NCI-H2227 (cell line): ENCODE measurements at regions not wholly inside any gene's neighbourhood (a gene's known extent, or its start where the extent isn't known, plus 50 kb on each side); places are given as distances from the start of the nearest gene placed in this dataset.

ENCODE experiments used
- DNase-seq: peaks from one replicate; lab custom pipeline; 2025; ENCODE audit not compliant: unreplicated experiment; lab: John Stamatoyannopoulos, UW

DNA sequence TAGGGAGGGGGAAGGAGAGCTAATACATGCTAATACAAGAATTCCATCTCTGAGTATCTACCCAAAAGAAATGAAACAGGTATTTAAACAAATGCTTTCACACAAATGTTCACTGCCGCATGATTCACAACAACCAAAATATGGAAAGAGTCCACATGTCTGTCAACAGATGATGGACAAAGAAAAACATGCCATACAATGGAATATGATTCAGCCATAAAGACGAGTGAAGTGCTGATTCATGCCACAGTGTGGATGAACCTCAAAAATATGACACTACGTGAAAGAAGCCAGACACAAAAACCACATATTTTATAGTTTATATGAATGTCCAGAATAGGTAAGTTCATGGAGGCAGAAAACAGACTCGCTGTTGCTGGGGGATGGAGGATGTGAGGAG lies 321.4 kb downstream of the FOXL1 start:
- DNase-seq: no peak

- DNase-seq: no peak
These were observed 323.1 kb downstream of the FOXL1 start for GRCh38 chr16:86901483-86901882.

DNA sequence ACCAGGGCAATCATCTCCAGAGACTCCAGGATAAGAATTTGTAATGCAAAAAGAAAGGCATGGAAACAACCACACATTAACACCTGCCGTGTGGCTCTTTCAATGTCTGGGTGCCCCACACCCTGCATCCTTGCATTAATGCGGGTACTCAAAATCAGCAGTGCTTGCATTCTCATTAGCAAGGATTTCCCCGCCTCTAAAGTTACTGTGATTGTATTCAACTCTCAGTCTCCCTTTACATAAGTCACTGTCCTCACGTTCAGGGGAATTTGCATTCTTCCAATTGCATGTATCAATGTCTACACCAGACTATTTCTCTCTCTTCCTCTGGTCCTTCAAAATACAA lies 324.3 kb downstream of the FOXL1 start:
- no peak for DNase-seq

GRCh38 chr16:86903068-86903467 lies 324.7 kb downstream of the FOXL1 start:
- no peak for DNase-seq

DNA sequence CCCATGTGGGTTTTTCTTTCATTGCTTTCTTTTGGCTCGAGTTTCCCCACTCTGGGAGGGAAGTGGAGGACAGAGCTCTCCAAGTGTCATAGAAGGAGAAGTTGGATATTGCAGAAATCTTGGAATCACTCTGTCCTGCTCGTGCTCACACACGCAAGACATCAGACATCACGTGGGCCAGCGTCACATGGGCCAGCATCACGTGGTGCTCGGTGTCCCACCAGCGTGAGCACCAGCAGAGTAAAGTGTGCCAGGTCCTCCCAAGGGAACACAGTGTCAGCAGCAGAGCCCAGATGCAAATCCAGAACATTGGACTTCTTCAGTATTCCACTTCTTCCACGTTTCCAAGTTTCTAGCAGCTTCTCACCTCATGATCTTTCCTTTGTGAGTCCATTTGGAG lies 327.0 kb downstream of the FOXL1 start:
- no peak for DNase-seq

- DNase-seq: no peak
These were observed 328.3 kb downstream of the FOXL1 start for GRCh38 chr16:86906623-86907022.

DNA sequence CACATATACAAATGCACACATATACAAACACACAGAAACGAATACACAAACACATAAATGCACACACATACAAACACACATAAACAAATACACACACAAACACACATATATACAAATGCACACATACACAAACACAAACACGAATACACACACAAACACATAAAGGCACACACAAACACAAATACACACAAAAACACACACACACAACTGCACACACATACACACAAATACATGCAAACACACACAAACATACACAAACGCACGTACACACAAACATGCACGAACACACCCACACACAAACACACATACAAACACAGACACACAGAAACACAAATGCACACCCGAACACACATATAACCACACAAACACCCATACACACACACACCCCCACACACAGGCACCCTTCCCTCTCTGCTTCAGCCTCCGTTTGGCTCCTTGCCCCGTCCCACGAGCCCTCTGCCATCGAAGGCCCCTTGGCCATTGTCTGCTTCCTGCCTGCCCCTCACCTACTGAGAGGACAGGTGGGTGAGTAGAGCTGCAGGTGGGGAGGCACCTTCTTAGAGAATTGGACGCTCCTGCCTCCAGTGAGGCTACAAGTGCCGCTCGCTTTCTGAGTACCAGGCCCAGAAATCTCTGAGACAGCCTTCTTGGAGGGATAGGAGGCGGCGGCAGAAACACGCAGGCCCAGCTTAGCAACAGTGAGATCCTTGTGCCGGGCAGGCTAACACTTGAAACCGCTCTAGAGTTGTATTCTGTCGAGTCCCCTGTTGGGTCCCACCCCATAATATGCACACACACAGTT lies 331.2 kb downstream of the FOXL1 start:
- DNase-seq: no peak

DNA sequence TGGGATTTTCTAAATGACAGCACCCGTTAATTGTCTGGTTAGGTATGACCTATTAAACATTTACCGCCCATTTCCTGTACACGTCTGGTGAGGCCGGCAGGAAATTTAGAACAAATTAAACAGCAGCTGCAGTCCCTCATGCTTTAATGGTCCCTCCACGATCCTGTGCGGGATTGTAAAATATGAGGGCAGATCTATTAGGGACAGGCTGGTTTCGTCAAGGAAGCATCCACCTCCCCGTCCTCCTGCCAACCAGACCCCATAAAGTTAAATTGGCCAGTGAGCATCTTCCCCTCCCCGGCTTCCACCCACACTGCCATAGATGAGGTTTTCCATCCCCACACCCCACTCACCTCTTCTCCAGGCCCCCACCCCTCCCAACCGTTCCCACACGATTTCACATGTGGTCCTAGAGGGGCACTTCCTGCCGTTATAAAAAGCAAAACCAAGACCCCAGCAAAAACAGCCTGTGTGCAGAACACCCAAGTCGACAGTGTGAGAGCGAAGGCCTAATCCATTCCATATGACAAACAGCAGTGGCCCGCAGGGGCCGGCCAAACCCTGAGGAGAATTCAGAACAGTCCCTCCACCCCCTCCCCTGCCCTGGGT lies 331.9 kb downstream of the FOXL1 start:
- no peak for DNase-seq

- DNase-seq: no peak
These were observed 333.1 kb downstream of the FOXL1 start for GRCh38 chr16:86911437-86911958.

- DNase-seq: no peak
These were observed 335.5 kb downstream of the FOXL1 start for GRCh38 chr16:86913886-86914285.

GRCh38 chr16:86914876-86915717 lies 336.7 kb downstream of the FOXL1 start:
- DNase-seq: no peak

DNA sequence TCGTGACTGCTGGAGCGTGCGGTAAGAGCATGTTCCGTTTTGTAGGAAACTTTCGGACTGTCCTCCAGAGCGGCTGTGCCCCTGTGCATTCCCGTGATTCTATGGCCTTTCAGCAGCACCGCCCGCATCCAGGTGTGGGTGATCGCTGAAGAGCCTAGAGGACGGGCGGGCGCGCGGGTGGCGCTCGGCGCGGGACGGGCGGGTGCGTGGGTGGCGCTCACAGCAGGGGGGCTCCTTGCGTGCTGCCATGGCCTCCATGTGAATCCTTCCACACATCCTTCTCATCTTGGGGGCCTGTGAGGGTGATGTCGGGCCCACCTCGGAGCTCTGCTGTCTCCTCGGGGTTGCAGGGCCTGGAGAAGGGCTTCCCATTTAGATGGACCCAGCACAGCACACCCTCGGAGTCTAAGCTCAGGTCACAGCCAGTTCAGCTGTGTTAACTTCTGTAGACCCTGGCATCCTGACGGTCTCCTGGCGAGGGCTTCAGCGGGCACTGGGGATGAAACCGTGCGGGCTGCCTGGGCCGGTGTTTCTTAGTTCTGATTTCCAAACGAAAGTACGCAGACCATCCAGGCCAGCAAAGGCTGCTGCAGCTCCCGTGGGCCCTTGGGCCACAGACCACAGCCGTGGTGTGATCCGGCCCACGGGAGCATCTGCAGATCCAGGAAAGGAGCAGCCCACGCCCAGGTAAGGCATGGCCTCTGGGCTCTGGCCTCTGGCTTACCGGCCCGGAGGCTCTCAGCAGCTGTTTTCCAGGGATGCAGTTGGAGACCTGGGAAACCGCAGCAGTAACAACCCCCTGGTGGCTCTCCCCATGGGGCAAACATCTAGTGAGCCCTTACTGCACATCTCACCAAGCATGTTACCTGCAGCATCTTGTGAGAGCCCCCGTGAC lies 339.4 kb downstream of the FOXL1 start:
- DNase-seq: no peak

DNA sequence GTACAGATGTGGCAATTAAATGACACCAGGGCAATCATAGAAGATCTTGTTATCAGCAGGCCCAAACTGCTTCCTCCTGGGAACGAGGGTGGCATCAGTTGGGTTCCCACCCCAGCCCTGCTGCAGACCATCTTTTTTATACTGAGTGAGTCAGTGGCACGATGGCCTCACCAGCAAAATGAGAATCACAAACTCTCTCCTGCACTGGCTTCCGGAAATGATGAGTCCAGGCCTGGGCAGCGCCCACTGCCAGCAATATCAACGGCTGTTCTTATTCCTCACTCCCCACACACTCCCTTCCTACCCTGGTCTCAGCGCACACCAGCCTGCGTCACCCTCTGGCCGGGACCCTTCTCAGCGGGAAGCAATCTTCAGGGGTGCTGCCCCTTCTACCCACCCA lies 340.3 kb downstream of the FOXL1 start:
- no peak for DNase-seq

DNA sequence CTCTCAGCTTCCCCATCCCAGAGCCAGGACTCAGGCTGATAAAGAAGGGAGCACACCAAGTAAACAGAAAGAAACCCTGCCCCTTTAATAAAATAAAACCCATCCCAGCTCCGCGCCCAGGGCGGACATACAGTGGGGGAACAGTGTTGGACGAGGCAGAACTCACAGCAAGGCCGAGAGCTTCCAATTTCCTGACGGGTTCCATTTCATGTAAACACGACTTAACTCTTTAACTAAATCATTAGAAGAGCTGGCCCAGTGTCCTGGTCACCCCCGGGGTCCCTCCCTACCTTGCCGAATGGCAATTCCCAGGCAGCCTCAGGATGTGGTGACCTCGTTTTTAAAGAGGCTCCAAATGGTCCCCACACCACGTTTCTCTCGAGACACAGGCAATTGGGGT lies 340.7 kb downstream of the FOXL1 start:
- DNase-seq: no peak

DNA sequence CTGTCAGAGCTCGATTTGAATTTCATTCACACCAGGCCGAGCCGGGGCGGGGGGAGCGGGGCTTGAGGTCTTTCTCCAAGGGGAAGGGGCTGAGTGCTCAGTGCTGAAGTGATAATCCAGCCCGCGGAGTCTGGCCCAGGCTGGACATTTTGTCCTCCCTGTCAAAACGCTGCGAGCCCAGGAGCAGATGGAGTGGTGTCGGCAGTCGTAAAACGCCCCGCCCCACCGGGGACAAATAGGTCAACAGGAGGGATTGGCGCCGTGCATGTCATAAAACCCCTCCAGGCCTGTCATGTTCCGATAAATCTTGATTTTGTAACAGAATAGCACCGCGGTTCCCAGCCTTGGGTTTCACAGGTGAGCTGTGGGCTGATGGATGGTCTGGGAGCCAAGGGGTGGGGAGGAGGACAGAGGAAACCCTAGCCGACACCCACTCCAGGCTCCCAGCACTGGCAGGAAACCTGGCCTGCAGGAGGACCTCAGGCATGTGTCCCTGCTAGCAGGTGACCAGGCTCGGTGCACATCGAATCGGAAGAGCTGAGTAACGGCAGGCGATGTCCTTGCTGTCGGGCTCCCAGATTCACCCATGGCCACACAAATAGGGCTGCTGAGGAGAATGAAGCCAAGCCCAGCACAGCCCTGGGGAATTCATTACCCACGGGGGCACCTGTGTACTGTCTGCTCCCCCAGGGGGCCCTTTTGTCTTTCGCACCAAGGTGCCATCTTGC lies 341.4 kb downstream of the FOXL1 start:
- no peak for DNase-seq

GRCh38 chr16:86921289-86921688 lies 342.9 kb downstream of the FOXL1 start:
- no peak for DNase-seq

DNA sequence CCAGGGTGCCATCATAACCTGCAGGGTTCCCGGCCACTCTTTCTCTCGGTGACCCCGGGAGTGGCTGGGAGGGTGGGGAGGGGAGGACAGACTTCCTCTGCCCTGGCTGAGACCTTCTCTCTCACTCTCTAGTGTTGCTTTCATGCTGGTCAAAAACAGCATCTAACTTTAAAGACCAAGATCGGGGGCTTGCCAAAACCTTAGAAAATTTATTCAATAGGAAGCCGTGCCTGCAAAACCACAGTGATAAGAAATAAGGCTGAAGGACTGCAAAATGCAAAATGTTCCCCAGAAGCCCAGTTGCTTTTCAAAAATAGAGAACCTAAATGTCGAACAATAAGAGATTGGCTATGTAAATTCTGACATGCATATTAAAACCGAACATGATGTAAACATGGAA lies 344.0 kb downstream of the FOXL1 start:
- DNase-seq: no peak

DNA sequence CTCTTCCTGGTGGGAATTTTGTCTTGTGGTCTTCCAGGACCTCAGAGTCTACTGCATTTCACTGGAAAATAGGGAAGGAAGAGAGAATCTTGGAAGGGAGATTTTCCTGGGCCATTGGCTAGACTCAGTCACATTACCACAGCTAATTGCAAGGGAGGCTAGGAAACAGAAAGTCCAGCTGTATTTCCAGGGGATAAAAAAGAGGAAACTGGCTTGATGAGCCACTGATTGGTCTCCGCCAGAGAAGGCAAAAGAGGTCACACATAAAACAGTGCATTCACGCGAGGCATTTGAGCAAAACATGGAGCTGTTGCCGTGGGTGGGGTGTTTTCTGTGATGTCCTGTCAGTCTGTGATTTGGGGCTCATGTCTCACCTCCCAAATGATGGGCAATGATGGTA lies 345.3 kb downstream of the FOXL1 start:
- DNase-seq: no peak

- no peak for DNase-seq
These were observed 346.2 kb downstream of the FOXL1 start for GRCh38 chr16:86924537-86924936.
